ENCODE measurements at regions not wholly inside any gene's neighbourhood (a gene's known extent, or its start where the extent isn't known, plus 50 kb on each side); places are given as distances from the start of the nearest gene placed in this dataset.

DNA sequence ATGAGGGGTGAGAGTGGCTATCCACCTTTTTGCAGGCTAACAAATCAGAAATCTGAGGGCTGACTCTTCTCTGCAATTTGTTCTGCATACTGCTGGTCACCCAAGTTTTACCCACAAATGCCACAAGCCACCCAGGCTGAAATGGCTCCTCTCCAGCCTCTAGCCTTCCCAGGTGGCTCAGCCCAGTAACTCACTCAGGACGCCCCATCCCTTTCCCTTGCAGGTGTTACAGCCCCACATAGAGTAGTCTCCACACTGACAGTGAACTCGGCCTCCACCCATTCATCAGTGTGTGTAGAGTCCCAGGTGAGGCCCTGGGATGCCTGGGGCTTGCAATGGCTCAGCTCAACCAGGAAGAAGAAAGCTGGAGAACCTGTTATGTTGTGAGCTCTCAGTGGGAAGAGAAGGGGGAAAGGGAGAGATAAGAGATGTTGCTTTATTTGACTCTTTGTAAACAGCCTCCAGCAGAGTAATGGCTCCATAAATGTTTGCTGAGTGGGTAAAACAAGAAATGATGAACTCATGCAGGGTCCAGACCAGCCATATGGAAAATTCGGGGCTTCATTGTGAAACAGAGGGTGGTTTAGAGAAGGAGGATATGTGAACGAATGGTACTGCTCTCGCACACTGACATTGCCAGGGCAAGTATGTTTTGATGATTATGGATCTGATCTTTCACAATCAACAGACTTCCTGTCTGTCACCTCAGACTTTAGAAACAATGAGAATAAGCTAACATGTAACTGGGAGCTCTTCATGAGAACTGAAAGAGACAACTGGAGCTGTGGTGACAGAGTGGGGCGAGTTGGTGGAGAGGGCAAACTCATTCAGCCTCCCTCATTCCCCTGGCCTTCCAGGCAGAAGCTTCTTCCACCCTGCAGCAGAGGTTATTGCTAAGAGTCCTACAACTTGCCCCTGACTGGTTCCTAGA lies 74.2 kb upstream of the RFC3 start:
- no peaks in the 10 kb centered on the region for H3K9me3 ChIP-seq (replicated peaks)
- H3K27me3 ChIP-seq = no peaks in the 10 kb centered on the region
- no peak for DNase-seq
- H3K4me3 ChIP-seq = no peak overlapping the region
- H3K36me3 ChIP-seq = no peaks in the 10 kb centered on the region
- H3K27ac ChIP-seq = no peak overlapping the region
- peaks cover 9% of the 10 kb centered on the region for H3K4me1 ChIP-seq

DNA sequence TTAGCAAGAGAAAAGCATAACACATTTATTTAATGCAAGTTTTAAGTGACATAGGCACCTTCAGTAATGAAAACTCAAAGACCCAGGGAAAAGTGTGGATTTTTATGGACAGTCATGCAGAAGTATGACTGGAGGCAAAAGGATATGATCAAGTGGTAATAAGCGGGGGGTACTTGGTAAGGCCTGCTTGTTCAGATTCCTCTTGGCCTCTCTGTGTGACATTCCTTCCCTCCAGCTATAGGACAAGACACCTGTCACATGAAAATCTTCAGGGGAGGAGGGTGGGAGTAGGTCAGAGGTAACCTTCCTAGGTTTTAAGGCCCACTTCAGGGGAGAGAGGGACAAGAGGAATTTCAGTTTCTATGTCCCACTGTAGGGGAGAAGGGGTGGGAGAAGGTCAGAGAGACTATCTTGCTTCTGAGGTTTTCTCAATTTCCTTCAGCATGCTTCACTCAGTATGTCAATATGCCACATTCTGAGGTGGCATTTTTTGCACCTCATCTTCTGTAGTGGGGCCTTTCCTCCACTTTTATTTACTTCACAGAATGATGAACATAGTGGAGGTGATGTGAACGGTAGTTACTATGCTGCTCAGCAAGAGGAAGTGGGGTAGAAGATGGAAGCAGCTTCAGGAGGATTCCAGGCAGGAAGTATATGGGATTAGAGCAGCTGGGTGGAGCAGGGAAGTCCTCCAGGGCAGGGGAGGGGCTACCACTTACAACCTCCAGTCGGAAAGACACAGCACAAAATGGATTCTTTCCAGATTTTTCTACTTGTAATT lies 73.2 kb upstream of the RFC3 start:
- peak; percentile 65 to 76 for DNase-seq
- Histone ChIP-seq H3K36me3 (no peaks in the 10 kb centered on the region), H3K4me3 (peak overlapping the region; percentile 32), H3K4me1 (peaks cover 9% of the 10 kb centered on the region), H3K9me3 (replicated peaks) (no peaks in the 10 kb centered on the region), H3K27me3 (no peaks in the 10 kb centered on the region), H3K27ac (no peak overlapping the region)

DNA sequence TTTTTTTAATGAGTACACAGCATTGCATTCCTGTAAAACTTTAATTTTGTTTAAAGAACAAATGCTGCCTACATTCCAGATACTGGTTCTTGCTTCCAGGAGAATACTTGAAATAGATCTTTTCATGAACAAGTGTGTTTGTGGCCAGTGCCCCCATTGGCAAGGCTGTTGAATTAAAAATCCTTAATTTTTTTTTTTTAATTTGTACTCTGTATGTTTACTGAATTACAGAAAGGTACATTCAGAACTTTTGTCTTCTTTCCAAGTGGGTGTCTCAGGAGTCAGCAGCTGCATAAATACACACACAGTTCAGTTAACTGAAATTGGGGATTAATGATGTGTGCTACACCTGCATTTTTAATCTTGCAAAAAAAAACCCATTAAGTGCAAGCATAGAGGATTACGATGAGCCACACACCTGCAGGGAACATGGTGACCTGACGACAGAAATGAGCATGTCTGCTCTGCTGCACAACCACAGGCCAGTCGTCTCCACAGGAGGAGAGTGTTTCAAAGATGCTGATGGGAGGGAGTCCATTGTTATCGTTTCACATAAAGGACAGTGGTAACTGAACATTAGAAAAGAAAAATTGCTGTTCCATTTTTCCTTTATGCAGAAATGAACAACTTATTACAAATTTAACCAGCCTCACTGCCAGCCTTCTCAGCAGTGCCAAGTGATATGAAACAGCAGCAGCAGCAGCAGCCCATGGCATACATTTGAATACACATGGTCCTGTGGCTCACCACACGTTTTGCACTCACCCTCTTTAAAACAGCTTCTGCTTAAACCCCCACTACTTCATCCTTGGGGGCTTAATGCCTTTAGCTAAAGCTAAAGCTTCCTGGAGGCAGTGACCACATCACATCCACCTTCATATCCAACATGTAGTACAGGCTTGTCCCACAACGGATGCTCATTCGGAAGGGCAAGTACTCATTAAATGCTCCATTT lies 72.3 kb upstream of the RFC3 start:
- peaks cover 9% of the 10 kb centered on the region for H3K4me1 ChIP-seq
- no peaks in the 10 kb centered on the region for H3K9me3 ChIP-seq (replicated peaks)
- DNase-seq = no peak
- peak overlapping the region; percentile 32 for H3K4me3 ChIP-seq
- no peaks in the 10 kb centered on the region for H3K27me3 ChIP-seq
- H3K36me3 ChIP-seq = no peaks in the 10 kb centered on the region
- no peak overlapping the region for H3K27ac ChIP-seq

DNA sequence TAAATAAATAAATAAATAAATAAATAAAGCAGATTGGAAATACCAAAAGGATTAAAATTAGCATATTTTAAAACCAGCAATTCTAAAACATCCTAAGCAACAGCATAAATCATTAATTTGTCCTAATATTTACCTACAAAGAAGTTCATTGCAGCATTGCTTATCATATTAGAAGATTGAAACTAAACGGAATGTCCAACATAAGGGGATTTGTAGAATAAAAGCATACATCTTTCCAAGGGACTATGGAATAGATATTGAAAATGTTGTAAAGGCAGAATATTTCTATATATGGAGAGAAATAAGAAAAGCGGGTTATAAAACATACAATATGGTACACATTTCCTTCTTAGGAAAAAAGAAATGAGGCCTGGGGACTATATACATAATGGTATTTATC lies 71.1 kb upstream of the RFC3 start:
- no peak for DNase-seq
- H3K4me1 ChIP-seq = peaks cover 9% of the 10 kb centered on the region
- no peaks in the 10 kb centered on the region for H3K9me3 ChIP-seq (replicated peaks)
- H3K4me3 ChIP-seq = no peak overlapping the region
- H3K27me3 ChIP-seq = no peaks in the 10 kb centered on the region
- no peak overlapping the region for H3K27ac ChIP-seq
- H3K36me3 ChIP-seq = no peaks in the 10 kb centered on the region

DNA sequence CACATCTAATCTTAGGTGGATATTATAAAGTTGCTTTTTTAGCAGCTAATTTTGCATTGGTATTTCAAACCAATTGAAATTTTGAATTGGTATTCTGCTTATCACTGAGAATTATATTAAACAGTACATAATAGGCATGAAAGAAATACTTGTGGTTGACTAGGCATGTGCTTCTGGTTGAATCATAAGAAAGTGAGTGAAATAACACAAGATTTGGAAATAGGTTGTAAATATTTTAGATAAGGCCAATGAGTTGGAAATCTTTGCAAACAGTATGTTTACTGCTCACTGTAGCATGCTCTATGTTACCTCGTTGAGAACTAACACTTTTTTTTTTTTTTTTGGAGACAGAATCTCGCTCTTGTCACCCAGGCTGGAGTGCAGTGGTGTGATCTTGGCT lies 66.8 kb upstream of the RFC3 start:
- Histone ChIP-seq H3K27ac (no peak overlapping the region), H3K36me3 (no peaks in the 10 kb centered on the region), H3K4me3 (no peak overlapping the region), H3K4me1 (no peaks in the 10 kb centered on the region), H3K27me3 (no peaks in the 10 kb centered on the region), H3K9me3 (replicated peaks) (no peaks in the 10 kb centered on the region)
- no peak for DNase-seq

DNA sequence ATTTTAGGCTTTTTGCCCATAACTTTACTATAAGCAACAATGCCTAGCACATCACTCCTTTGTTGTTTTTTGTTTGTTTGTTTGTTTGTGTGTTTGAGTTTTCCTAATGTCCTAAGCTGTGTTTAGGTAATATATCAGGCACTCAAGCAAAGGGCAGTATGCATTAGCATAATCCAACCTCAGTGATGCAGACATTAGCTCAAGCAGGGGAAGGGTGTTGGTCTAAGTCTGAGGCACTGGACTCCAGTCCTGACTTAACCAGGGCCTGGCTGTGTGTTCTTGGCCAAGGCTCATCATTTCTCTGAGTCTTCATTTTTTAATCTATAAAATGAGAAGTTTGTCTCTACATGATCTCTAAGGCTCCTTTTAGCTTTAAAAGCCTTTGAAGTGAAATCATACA lies 65.9 kb upstream of the RFC3 start:
- Histone ChIP-seq H3K27me3 (no peaks in the 10 kb centered on the region), H3K36me3 (no peaks in the 10 kb centered on the region), H3K4me1 (no peaks in the 10 kb centered on the region; the same call in 1 of the 2 replicates), H3K27ac (no peak overlapping the region), H3K4me3 (no peak overlapping the region), H3K9me3 (replicated peaks) (no peaks in the 10 kb centered on the region)
- no peak for DNase-seq

DNA sequence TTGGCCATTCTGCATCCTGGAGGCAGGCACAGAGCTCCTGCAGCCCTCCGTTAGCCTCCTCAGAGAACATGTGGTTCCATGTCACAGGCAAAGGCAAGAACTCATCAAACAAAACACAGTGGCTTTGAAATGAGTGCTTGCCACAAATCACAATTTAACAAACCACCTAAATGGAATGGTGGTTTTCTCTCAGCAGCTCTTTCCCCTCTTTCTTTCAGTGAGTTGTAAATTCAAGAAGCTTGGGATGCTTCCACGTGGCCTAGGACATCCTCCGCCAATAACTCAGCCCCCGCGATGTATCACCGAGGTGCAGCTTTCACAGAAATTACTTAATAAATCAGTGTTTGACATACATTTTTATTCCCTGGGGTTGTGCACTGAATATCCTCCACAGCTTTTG lies 65.4 kb upstream of the RFC3 start:
- H3K9me3 ChIP-seq (replicated peaks) = no peaks in the 10 kb centered on the region
- DNase-seq = no peak
- no peaks in the 10 kb centered on the region for H3K36me3 ChIP-seq
- H3K4me3 ChIP-seq = no peak overlapping the region
- H3K27ac ChIP-seq = no peak overlapping the region
- H3K27me3 ChIP-seq = no peaks in the 10 kb centered on the region
- H3K4me1 ChIP-seq = peaks cover 3% of the 10 kb centered on the region; the same call in 1 of the 2 replicates

DNA sequence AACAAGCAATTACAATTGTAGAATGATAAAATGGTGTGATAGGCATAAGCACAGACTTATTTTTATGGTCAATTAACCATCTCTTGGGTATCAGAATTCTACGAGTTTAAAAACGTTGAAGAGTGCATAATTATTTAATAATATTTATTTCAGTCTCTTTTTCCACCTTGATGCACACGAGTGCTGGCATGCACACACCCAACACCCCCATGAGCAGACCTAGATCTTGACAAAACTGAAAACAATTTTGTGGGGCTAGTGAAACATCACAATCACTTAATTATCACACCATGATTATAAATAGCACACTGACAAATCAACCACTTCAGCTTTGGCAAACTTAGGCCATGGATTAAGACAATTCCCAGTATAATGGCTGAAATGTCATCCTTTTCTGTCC lies 61.0 kb upstream of the RFC3 start:
- H3K27me3 ChIP-seq = no peaks in the 10 kb centered on the region
- H3K27ac ChIP-seq = no peak overlapping the region
- no peak for DNase-seq
- H3K4me1 ChIP-seq = peaks cover 4% of the 10 kb centered on the region
- no peak overlapping the region for H3K4me3 ChIP-seq
- no peaks in the 10 kb centered on the region for H3K36me3 ChIP-seq
- no peaks in the 10 kb centered on the region for H3K9me3 ChIP-seq (replicated peaks)

DNA sequence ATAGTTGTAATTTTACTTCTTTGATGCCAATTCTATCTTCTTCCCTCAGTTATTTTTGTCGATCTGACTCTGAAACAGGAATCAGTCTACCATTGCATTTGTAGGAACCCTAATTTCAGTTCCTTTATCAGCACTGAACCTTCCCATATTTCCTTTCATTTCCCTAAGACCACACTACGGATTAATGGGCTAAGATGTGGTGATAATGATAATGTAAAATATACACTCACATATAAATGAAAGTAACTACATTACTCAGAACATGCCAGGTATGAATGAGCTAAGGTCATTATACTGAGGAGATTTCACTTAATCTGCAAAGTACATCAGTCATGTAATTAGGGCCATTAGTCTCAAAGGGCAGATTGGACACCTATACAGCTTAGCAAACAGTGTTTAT lies 60.2 kb upstream of the RFC3 start:
- H3K36me3 ChIP-seq = no peaks in the 10 kb centered on the region
- no peak overlapping the region for H3K4me3 ChIP-seq
- H3K27ac ChIP-seq = no peak overlapping the region
- peaks cover 7% of the 10 kb centered on the region for H3K4me1 ChIP-seq
- H3K9me3 ChIP-seq (replicated peaks) = no peaks in the 10 kb centered on the region
- H3K27me3 ChIP-seq = no peaks in the 10 kb centered on the region
- DNase-seq = no peak

DNA sequence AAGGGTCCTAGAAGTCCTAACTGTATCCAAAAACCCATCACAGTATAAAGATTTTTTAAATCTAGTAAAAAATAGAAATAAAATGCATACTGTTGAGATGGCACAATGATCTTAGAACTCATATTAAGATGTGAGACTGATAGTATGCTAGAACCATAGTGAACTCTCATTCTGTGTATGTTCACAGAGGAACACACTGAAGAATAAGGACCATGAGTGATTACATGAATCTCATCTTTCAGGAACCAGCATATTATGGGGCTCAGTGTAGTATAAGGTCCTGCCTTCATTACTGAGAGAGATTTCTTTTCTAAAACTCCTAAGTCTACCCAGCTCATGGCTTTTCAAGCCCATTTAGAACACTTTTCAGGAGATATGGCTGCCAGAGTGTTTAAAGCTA lies 59.8 kb upstream of the RFC3 start:
- no peaks in the 10 kb centered on the region for H3K36me3 ChIP-seq
- no peak overlapping the region for H3K27ac ChIP-seq
- H3K4me1 ChIP-seq = peaks cover 7% of the 10 kb centered on the region
- no peak for DNase-seq
- no peak overlapping the region for H3K4me3 ChIP-seq
- no peaks in the 10 kb centered on the region for H3K27me3 ChIP-seq
- H3K9me3 ChIP-seq (replicated peaks) = no peaks in the 10 kb centered on the region

DNA sequence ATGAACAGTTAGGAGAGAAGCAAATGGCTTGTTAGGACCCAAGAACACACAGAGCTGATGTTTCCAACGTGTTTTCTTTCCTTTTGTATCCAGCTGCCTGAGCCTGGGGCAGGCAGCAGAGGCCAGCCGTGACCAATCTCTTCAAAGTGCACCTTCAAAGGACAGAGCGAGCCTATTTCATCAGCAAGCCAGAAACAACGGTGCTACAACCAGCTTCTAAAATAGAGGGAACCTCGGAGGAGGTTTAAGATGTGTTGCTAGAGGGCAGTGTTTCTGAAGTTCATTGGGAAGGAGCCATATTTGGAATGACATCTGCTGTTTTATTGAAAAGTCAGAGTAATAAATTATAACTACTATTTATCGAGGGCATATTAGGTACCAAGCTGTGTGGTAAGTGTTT lies 56.2 kb upstream of the RFC3 start:
- Histone ChIP-seq H3K4me3 (peak overlapping the region; percentile 26), H3K27me3 (no peaks in the 10 kb centered on the region), H3K27ac (peak overlapping the region; percentile 76), H3K4me1 (peaks cover 7% of the 10 kb centered on the region), H3K9me3 (replicated peaks) (no peaks in the 10 kb centered on the region), H3K36me3 (no peaks in the 10 kb centered on the region)
- peak; percentile 85 to 95 for DNase-seq

DNA sequence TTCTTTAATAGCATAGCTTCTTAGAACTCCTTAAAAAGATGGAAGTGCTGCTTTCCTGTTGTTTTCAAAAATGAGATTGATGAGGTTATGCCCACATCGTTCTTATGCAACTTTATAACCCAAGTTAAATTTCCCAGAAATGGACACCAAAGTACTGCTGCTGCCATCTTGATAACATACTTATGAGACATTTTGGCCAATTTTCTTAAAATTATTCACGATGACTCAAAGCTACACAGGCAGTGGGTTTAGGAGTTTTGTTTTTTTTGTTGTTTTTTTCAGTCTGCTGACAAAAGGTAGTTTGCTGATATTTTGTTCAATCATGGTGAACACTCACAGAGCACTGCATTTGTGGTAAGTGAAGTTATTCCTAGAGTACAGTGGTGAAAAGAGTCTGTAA lies 54.9 kb upstream of the RFC3 start:
- Histone ChIP-seq H3K9me3 (replicated peaks) (no peaks in the 10 kb centered on the region), H3K27ac (no peak overlapping the region), H3K36me3 (no peaks in the 10 kb centered on the region), H3K27me3 (no peaks in the 10 kb centered on the region), H3K4me3 (no peak overlapping the region), H3K4me1 (peaks cover 4% of the 10 kb centered on the region; the same call in 1 of the 2 replicates)
- no peak for DNase-seq

DNA sequence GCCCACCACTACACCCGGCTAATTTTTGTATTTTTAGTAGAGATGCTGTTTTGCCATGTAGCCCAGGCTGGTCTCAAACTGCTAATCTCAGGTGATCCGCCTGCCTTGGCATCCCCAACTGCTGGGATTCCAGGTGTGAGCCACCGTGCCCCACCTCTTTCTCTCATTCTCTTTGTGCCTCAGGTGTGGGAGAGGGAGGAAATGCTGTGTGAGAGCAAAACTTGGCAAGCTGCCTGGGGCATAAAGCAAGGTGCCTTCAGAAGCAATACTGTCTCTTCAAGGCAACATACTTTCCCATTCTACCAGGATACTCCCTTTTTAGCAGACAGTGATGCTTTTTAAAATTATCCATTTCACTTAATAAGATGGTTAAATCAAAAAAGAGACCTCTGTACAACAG lies 53.2 kb upstream of the RFC3 start:
- no peaks in the 10 kb centered on the region for H3K27me3 ChIP-seq
- no peaks in the 10 kb centered on the region for H3K36me3 ChIP-seq

DNA sequence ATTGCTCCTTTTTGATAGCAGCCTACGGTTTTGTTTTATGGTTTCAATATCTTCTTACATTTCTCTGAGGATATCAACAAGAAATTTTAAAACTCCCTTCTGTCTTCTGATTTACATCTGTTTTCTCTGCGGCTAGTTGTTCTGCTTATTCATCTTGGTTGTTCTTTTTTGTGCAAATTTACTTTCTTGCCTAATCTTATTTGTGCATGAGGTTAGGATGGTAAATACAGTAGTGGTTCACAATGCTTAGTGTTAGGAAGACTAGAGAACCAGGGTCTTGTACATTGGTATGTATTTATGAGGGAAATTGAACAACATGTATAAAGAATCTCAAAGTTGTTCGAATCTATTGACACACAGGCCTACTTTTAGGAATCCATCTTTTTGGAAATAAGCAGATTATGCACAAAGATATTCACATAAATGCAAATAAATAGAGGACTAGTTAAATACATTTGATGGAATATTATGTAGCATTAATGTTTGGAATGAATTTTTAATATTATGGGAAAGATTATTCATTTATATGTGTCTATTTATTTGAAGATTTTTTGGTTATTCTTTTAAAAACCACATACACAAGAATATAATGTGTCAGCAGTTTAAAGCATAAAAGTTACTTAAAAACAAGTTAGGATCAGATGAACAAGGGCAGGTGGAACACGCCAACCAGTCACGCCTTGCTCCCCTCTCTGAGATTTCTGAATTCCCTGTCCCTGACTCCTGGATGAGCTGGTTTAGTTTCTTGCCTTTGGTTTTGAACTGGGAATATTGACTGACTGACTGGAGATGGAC lies 51.4 kb upstream of the RFC3 start:
- Histone ChIP-seq H3K4me3 (no peak overlapping the region), H3K9me3 (replicated peaks) (no peaks in the 10 kb centered on the region)
- no peak for DNase-seq

More for the DNA sequence above, 53.2 kb upstream of the RFC3 start:
- DNase-seq = no peak
- Histone ChIP-seq H3K9me3 (replicated peaks) (no peaks in the 10 kb centered on the region), H3K4me1 (peaks cover 4% of the 10 kb centered on the region; the same call in 1 of the 2 replicates), H3K4me3 (no peak overlapping the region), H3K27ac (no peak overlapping the region)

More for the DNA sequence above, 51.4 kb upstream of the RFC3 start:
- H3K4me1 ChIP-seq = peaks cover 4% of the 10 kb centered on the region; the same call in 1 of the 2 replicates
- H3K27ac ChIP-seq = no peak overlapping the region
- H3K27me3 ChIP-seq = no peaks in the 10 kb centered on the region
- H3K36me3 ChIP-seq = no peaks in the 10 kb centered on the region
